NCI-H524 treated with DMSO at 0.1 percent for 48 hours (cell line): ENCODE measurements at regions not wholly inside any gene's neighbourhood (a gene's known extent, or its start where the extent isn't known, plus 50 kb on each side); places are given as distances from the start of the nearest gene placed in this dataset.
"Not testable (repeated sequence)": the region's sequence is repeated elsewhere in the genome, so short reads cannot be mapped to it uniquely, and the experiment has no call there.

ENCODE experiments used
- DNase-seq: peaks from one replicate; lab custom pipeline; 2025; lab: John Stamatoyannopoulos, UW

DNA sequence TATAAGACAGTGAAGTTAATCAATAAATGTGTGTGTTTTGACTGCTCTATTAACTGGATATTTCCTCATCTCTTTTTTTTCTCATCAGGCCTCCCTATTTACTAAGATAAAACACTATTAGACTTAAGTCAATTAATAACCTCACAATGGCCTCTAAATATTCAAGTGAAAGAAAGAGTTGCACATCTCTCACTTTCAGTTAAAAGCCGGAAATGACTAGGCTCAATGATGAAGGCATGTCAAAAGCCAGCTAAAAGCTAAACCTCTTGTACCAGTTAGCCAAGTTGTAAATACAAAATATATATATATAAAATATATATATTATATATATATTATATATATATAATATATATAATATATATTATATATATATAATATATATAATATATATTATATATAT lies 127.0 kb upstream of the MEOX2 start:
- no peak for DNase-seq

DNA sequence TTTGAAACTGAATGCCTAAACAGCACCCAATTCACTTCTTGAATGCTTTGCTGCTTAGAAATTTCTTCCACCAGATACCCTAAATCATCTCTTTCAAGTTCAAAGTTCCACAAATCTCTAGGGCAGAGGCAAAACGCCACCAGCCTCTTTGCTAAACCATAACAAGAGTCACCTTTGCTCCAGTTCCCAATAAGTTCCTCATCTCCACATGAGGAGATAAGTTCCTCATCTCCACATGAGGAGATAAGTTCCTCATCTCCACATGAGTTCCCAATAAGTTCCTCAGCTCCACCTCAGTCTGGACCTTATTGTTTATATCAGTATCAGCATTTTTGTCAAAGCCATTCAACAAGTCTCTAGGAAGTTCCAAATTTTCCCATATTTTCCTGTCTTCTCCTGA lies 123.9 kb upstream of the MEOX2 start:
- DNase-seq: not testable (repeated sequence)

DNA sequence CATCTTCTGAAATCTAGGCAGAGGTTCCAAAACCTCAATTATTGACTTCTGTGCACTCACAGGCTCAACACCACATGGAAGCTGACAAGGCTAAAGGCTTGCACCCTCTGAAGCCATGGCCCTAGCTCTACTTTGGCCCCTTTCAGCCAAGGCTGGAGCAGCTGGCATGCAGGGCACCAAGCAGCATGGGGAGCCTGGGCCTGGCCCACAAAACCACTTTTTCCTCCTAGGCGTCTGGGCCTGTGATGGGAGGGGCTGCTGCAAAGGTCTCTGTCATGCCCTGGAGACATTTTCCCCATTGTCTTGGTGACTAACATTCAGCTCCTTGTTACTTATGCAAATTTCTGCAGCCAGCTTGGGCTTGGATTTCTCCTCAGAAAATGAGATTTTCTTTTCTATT lies 123.5 kb upstream of the MEOX2 start:
- not testable (repeated sequence) for DNase-seq

DNA sequence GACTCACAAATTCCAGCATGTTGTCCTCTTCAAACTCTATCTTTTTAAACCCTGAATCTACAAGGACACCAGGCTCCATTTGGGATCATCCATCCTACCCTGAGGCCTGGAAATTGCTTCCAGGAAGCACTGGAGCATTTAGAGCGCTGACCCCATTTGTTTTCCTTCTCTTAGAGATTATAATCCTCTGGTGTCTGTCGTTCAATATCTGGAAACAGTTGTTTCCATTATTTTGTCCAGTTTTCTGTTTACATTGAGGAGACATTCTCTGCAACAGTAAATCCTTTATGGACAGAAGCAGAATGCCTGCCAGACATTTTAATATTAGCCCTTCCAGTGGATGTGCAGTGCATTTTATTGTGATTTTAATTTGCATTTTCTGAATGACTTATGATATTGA lies 119.4 kb upstream of the MEOX2 start:
- DNase-seq: no peak

DNA sequence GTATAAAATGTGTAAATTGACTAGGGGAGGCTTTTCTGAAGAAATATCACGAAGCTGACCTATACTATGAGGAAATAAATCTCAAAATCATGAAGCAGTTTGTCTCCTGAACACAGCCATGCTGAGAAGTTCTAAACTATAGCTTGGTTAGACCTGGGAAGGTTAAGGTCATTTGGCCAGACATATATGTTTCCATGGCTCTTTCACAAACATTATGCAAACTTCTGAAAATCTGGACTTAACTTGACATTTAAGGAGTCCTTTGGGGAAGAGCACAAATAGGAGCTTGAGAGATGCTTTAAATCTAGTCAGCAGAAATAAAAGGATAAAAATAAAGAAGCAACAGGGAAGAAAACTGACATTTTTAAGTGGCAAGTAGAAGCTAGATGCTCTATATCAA lies 115.9 kb upstream of the MEOX2 start:
- DNase-seq: no peak

DNA sequence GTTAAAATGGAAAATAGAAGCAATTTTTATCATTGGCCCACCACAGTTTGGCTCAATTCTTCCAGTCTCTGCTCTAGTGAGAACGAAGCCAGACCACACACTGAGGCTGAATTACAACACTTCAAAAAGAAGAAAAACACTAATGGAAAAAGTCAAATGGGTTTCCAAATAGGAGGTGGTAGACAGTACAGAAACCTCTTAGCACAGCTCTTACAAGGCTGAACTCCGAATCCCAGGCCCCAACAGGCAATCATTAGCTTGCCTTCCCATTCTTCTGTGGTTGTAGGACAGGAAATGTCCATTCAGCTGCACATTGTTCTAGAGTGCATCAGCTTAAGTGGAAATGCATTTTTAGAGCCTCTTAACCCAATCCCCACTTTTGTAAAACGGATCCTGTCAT lies 115.1 kb upstream of the MEOX2 start:
- no peak for DNase-seq

DNA sequence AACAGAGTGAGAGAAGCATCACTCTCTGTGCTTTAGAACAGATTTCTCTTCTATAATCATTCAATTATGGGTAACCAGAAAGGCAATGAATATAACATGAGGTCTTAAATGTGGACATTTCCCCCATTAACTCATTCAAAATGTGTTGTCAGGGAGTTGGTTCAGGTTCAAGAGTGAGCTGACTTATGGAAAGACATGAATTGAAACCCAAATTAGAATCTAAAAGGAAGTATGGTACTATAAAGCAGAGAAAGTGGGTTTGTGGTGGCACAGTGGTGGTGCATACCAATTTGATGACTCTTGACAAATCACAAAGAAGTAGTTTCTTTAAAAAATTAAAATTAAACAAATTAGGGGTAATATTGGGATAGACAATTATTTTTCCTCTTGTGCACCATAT lies 114.6 kb upstream of the MEOX2 start:
- DNase-seq: no peak

DNA sequence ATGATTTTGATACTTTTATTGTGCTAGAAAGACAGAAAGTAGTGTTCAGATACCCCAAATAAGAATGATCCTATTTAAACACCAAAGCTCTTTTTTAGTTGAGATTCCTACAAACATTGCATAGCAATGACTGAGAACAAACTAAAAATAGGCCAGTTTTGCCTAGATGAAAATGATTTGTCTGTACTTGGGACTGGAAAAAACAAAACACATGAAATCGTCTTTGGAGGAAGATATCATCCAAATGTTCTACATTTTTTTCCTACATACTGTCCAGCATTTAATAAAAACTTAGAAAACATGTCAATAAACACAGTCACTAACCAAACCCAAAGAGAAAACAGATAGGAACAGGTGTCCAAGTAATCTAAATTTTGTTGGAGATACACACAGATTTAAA lies 111.6 kb upstream of the MEOX2 start:
- no peak for DNase-seq

DNA sequence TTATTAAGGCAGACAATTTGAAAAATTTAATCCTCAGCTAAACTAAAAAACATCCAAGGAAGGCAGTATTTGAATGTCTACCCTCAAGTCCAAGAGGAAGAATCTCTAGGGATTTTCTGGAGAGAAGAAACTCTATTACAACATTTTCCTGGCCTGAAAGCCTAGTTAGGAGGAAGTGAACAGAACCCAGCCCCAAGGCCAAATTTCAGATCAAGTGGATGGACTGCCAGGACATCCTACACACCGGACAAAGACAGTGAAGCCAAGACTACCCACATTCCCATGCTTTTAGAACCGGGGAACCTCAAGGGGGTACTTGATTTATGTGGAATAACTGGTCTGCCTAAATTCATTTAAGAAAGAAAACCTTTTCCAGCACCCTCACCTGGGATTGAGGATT lies 108.9 kb upstream of the MEOX2 start:
- no peak for DNase-seq

DNA sequence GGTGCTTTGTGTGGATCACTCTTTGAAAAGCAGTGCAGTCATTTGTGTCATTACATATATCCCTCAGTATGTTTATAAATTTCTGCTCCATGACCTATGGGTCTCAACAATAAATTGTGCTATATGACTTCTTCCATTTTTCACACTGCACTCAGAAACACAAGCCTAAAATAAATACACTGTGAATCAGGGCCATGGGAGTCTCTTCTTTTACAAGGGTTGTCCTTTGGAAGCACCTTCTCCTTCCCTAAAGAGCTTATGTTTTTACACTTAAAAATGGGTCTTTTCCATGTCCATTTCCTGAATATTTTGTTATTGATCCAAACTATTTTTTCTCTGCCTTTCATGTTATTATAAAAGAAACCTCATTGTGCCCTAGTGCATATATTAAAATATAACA lies 108.3 kb upstream of the MEOX2 start:
- DNase-seq: no peak

DNA sequence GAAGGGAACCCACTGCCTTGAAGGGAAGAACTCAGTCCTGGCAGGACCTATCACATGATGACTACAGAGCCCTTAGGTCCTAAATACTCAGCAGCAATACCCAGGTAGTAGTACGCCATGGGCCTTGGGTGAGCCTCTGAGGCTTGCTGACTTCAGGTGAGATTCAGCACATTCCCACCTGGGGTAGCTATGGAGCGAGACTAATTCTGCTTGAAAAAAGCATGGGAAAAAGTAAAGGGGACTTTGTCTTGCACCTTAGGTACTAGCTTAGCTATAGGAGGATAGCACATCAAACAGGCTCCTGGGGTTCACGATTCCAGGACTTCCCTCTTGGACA lies 98.2 kb upstream of the MEOX2 start:
- DNase-seq: no peak

DNA sequence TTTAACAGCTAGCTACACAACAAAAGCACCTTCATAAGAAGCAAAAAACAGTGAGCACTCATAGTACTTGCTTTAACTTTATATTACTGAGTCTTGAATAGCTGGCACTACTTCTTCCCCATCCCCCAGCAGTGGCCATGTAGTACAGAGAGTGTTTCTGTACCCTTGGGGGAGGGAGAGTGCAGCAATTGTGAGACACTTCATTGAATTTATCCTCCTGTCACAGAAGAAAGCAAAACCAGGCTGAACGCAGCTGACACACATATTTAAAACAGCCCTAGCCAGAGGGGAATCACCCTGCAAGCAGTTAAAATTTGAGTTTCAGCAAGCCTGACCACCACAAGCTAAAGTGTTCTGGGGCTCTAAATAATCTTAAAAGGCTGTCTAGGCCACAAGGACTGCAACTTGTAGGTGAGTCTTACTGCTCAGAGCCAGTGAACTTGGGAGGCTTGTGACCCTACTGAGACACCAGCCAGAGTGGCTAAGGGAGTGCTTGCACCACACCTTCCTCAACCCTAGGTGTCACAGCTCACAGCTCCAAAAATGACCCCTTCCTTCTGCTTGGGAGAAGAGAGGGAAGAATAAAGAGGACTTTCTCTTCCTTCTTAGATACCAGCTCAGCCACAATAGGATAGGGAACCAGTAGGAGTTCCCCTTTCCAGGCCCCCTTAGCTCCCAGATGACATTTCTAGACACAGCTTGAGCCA lies 97.7 kb upstream of the MEOX2 start:
- DNase-seq: no peak

DNA sequence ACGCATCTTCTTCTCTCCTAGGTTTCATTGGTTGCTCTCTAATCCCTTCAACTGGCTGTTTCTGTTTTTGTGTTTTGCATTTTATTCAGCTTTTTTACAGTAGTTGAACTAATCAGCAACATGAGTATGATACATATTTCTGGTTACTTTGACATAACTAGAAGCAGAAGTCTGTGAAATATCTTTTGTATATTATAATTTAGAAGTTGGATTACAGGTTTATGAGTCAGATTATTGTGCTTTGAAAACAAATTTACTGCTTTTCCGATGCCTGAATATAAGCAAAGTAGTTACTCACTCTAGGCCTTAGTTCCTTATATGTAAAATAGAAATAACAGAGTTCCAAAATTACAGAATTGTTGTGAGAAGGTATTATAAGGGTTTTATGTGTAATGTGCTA lies 96.2 kb upstream of the MEOX2 start:
- no peak for DNase-seq

DNA sequence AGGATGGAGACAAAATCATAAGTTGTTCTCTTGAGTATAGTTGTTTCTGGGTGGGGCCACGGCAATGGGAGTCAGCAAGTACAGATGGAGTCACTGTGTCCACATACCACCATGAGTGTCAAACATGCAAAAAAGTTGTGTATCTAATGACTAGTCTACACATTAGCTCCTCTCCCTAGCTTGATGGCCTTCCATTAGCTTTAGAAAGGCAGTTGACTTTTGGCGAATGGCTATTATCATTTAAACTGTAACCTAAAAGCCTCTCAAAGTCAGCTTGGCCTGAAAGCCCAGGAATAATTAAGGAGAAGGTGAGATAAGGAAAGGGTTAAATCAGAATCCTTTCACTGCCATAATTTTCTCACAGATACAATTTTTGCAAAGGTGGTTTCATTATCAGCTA lies 95.5 kb upstream of the MEOX2 start:
- DNase-seq: no peak

DNA sequence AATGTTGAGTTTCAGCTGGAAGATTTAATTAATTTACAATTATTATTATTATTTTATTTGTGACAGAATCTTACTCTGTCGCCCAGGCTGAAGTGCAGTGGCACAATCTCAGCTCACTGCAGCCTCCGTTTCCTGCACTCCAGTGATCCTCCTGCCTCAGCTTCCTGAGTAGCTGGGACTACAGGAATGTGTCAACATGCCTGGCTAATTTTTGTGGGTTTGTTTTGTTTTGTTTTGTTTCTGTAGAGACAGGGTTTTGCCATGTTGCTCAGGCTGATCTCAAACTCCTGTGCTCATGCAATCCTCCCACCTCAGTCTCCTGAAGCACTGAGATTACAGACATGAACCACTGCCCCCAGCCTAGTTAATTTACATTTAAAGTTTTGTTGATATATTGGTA lies 93.8 kb upstream of the MEOX2 start:
- DNase-seq: no peak

DNA sequence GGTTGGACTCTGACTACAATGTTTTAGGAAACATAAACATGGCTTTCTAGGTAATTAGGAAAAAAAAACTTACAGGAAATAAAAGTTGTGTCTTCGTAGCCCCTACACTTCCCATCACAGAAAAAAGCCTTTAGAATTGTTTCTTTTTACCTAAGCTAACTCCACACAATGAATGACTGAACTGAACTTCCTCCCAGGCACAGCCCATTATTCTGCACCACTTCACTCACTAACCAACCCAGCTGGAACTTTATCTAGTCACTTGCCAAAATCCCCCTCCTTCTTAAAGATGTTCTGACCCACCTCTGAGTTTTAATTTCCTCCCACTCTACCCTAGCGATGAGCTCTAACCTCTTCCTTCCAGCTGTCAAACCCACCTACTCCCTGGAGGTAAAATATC lies 91.7 kb upstream of the MEOX2 start:
- no peak for DNase-seq

DNA sequence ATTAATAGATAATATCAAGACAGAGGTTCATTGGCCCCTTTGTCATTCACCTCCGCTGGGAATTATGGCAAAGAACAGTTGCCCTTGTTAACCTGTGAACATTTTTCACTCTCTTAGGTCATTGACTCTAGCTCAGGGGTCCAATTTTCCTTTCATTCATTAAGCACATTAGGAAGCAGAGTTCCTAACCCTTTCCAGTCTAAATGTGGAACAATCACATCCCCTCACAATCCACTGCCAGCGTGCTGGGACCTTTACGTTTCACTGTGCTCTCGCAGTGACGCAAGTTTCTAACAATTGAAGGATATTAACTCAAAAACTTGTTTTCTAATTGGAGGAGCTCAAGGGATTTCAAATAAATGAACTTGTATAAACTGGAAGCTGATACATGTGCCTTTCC lies 79.3 kb upstream of the MEOX2 start:
- DNase-seq: no peak

DNA sequence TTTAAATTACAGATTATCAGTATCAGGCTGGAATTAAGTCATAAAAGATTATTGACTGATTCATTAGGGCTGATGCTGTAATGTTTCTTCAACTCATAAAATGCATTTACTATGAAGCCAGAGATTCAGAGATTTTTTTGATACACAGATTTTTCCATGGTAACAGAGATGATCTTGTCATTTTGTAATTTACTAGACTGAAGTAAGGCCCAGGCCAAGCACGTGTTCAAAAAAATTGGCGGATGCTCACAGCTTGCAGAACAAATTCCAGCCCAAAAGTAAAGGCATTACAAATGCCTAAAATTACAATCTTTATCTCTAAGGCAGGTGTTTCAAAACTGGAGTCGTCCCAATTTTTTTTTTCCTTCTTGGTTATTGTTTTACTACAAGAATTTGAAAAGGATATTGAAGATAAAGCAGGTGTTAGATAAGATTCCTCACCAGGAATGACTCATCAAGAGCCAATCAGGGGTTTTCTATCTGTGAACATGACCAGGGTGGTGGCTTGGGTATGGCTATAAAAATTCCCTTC lies 78.4 kb upstream of the MEOX2 start:
- DNase-seq: no peak

DNA sequence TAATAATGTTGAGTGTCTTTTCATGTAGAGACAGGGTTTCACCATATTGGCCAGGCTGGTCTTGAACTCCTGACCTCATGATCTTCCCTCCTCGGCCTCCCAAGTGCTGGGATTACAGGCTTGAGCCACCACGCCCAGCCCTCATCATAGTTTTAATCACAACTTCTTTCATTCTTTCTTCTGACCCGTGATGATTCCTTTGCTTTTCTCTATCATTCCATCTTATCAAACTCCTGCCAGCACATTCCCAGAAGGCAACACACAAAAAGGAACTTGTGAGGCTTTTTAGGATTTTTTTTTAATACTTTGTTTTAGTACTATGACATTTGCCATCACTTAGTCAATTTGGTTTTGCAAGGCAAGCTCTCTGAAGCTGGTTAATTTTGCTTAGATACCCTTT lies 77.5 kb upstream of the MEOX2 start:
- no peak for DNase-seq

DNA sequence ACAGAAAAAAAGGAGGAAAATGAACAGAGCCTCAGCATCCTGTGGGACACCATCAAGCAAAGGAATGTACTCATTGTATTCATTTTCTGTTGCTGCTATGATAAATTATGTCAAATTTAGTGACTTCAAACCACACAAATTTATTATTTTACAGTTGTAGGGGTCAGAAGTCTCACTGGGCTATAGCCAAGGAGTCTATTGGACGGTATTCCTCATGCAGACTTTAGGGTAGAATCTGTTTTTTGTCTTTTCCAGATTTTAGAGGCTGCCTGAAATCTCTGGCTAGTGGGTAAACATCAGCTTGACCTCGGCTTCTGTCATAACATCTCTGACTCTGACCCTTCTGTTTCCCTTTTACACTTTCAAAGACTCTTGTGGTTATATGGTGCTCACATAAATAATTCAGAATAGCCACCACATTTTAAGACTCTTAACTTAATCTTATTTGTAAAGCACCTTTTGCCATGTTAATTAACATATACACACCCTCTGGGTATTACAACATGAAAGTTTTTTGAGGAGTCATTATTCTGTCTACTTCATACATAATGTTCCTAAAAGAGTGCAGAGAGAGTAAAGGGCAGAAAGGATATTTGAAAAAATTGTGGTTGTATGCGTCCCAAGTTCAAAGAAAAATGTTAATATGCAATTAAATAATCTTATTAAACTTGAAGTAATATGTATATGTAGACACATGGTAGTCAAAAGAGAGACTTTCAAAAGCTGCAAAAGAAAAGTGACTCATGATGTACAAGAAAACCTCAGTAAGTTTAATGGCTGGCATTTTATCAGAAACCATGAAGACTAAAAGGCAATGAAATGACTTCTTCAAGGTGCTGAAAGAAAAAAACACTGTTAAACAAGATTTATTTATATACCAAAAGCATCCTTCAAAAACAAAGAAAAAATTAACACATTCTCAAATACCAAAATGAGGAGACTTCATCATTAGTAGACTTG lies 70.8 kb upstream of the MEOX2 start:
- no peak for DNase-seq

DNA sequence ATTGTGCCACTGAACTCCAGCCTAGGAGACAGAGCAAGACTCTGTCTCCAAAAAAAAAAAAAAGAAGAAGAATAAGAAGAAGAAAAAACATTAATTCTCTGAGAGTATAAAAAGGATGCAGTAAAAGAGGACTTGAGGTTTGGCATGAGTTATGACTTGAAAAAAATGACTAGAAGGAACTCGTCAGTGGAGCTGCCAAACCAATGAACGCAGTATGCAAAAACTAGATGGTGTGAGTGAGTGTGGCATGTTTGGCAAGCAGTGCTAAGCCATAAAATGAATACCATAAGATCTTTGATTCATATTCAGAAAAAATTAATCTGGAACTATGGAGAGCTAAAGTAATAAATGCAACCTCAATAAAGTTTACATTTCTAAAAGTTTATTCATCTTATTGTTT lies 68.6 kb upstream of the MEOX2 start:
- DNase-seq: no peak

DNA sequence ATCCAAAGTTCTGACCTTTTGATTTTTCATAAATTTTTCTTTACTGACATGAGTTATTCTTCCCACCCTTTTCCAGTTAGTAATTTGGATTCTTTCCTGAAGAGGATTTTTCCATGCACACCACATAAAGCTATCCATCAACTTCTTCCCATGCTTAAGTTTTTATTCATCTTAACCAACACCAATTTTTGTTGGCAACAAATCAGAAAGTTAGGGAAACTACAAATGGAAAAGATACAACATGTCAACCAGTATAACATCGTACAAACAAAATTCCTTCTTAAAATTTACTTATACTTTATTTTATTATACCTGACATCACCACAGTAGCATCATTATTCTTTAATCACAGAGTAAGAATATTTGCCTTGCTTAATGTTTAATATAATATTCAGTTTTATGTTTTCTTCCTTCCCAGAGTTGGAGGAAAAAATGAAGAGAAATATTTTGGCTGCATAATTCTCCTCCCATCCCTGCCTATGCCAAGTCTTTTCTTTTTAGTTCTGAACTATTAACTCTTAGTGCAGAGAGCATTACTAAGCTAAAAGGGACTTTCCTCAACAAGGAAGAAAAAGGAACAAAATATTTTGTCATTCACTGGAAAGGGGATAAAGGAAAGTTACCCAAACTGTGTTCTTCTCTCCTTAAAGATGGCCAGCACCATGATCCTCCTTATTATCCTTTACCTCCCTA lies 67.5 kb upstream of the MEOX2 start:
- no peak for DNase-seq

DNA sequence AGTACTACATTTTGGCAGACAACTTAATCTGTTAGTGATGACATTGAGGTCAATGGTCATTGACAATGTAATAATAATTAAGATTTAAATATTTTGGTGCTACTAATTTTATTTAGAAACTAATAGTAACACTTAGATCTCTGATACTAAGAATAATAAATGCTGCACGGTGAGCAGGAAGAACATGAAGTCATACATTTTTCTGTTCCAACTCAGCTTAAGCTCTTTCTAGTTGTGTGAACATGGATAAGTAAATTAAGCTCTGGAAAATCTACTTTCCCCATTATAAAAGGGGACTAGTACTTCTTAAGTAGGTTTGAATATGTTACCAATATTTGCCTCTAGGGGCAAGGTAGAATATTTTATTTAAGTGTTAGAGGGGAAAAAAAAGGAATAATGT lies 65.9 kb upstream of the MEOX2 start:
- DNase-seq: no peak
